ENCODE measurements at regions not wholly inside any gene's neighbourhood (a gene's known extent, or its start where the extent isn't known, plus 50 kb on each side); places are given as distances from the start of the nearest gene placed in this dataset.

DNA sequence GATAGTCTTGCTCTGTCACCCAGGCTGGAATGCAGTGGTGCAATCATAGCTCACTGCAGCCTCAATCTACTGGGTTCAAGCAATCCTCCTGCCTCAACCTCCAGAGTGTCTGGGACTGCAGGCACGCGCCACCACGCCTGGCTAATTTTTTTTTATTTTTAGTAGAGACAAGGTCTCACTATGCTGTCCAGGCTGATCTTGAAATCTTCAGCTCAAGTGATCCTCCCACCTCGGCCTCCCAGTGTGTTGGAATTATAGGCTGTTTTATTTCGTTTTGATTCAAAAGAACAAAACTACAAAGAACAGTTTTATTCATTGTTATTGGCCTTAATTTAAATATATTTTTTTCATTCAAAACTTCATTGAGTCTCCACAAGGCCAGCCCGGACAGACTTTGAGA lies 109.8 kb upstream of the NFE2L3 start:
- no peak overlapping the region for H3K9ac ChIP-seq (ENCODE audit: insufficient read depth, low read length)
- no peaks in the 10 kb centered on the region for H3K9me3 ChIP-seq (ENCODE audit: control insufficient read depth, insufficient read depth, low read depth, low read length)
- DNase-seq (ENCODE audit: low read depth in 2 of 2), result no peak
- no peaks in the 10 kb centered on the region for H3K36me3 ChIP-seq (ENCODE audit: control insufficient read depth, insufficient read depth, low read length)
- no peak overlapping the region for H3K4me2 ChIP-seq (ENCODE audit: extremely low read depth, insufficient read depth, low read length)
- H3K4me3 ChIP-seq (replicated peaks in 1 of 4; ENCODE audit: control extremely low read depth in 1 of 4, insufficient read depth in 1 of 4, low read depth in 3 of 4, low read length in 4 of 4), result no peak overlapping the region
- no peaks in the 10 kb centered on the region for H4K20me1 ChIP-seq (ENCODE audit: control insufficient read depth, extremely low read depth, insufficient read depth, low read length)
- TF ChIP-seq, protein P1, sequence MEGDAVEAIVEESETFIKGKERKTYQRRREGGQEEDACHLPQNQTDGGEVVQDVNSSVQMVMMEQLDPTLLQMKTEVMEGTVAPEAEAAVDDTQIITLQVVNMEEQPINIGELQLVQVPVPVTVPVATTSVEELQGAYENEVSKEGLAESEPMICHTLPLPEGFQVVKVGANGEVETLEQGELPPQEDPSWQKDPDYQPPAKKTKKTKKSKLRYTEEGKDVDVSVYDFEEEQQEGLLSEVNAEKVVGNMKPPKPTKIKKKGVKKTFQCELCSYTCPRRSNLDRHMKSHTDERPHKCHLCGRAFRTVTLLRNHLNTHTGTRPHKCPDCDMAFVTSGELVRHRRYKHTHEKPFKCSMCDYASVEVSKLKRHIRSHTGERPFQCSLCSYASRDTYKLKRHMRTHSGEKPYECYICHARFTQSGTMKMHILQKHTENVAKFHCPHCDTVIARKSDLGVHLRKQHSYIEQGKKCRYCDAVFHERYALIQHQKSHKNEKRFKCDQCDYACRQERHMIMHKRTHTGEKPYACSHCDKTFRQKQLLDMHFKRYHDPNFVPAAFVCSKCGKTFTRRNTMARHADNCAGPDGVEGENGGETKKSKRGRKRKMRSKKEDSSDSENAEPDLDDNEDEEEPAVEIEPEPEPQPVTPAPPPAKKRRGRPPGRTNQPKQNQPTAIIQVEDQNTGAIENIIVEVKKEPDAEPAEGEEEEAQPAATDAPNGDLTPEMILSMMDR (conservative IDR thresholded peaks at IDR 0.05 in 1 of 2, IDR thresholded peaks at IDR 0.05 in 1 of 2; ENCODE audit: low read depth in 1 of 2, low read length in 2 of 2), result no peak
- TF ChIP-seq EZH2 (IDR thresholded peaks at IDR 0.05; ENCODE audit: low read length, missing control alignments), result no peak
- no peaks in the 10 kb centered on the region for H3K27me3 ChIP-seq (ENCODE audit: control insufficient read depth, insufficient read depth, low read length)
- no peaks in the 10 kb centered on the region for H3K79me2 ChIP-seq (ENCODE audit: control insufficient read depth, insufficient read depth, low read length)
- H2AFZ ChIP-seq (ENCODE audit: low read length), result no peak overlapping the region
- no peak overlapping the region for H3K27ac ChIP-seq (ENCODE audit: insufficient read depth, low read length)
- H3K4me1 ChIP-seq (ENCODE audit: control insufficient read depth, extremely low read depth, insufficient read depth, low read length), result no peaks in the 10 kb centered on the region

DNA sequence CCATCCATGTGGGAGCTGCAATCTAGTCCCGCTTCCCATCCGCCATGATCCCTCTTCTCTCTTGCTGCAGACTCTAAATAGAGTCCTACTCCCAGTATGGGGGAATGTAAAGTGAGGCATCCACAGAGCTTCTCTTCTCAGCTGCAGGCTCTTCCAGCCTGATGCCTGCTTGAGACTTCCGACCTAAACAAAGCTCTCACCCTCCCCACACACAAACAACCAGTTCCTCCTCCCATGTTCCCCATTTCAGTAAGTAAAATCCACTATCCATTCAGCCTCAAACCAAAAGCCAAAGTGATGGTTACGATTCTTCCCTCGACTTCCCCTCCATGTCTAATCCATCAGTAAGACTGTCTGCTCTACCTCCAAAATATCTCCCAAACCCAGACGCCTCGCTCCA lies 108.2 kb upstream of the NFE2L3 start:
- H3K4me3 ChIP-seq (replicated peaks in 1 of 4; ENCODE audit: control extremely low read depth in 1 of 4, insufficient read depth in 1 of 4, low read depth in 3 of 4, low read length in 4 of 4), result no peak overlapping the region
- H3K9me3 ChIP-seq (ENCODE audit: control insufficient read depth, insufficient read depth, low read depth, low read length), result no peaks in the 10 kb centered on the region
- H3K79me2 ChIP-seq (ENCODE audit: control insufficient read depth, insufficient read depth, low read length), result no peaks in the 10 kb centered on the region
- H3K36me3 ChIP-seq (ENCODE audit: control insufficient read depth, insufficient read depth, low read length), result no peaks in the 10 kb centered on the region
- TF ChIP-seq, protein P1 (conservative IDR thresholded peaks at IDR 0.05 in 1 of 2, IDR thresholded peaks at IDR 0.05 in 1 of 2; ENCODE audit: low read depth in 1 of 2, low read length in 2 of 2), result no peak
- no peak for TF ChIP-seq EZH2 (IDR thresholded peaks at IDR 0.05; ENCODE audit: low read length, missing control alignments)
- H2AFZ ChIP-seq (ENCODE audit: low read length), result no peak overlapping the region
- H3K27ac ChIP-seq (ENCODE audit: insufficient read depth, low read length), result no peak overlapping the region
- no peak overlapping the region for H3K4me2 ChIP-seq (ENCODE audit: extremely low read depth, insufficient read depth, low read length)
- H3K9ac ChIP-seq (ENCODE audit: insufficient read depth, low read length), result no peak overlapping the region
- DNase-seq (ENCODE audit: low read depth in 2 of 2), result no peak
- H3K4me1 ChIP-seq (ENCODE audit: control insufficient read depth, extremely low read depth, insufficient read depth, low read length), result no peaks in the 10 kb centered on the region
- H4K20me1 ChIP-seq (ENCODE audit: control insufficient read depth, extremely low read depth, insufficient read depth, low read length), result no peaks in the 10 kb centered on the region
- no peaks in the 10 kb centered on the region for H3K27me3 ChIP-seq (ENCODE audit: control insufficient read depth, insufficient read depth, low read length)

DNA sequence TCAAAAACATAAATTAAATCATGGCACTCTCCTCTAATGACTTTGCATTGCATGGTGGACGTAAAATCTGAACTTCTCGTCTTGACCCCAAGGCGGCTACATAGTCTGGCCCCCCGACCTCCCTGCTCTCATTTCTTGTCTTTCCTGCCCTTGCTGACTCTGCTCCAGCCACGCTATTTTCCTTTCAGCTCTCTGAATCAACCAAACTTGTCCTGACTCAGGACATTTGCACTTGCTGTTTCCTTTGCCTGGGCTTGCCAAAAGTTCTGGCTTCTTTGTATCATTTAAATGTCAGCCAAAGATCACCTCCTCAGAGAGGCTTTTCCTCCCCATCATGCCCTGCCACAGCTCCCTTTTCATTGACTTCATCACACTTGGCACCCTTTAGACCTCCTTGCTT lies 107.7 kb upstream of the NFE2L3 start:
- H2AFZ ChIP-seq (ENCODE audit: low read length), result no peak overlapping the region
- no peaks in the 10 kb centered on the region for H3K36me3 ChIP-seq (ENCODE audit: control insufficient read depth, insufficient read depth, low read length)
- H4K20me1 ChIP-seq (ENCODE audit: control insufficient read depth, extremely low read depth, insufficient read depth, low read length), result no peaks in the 10 kb centered on the region
- no peak overlapping the region for H3K27ac ChIP-seq (ENCODE audit: insufficient read depth, low read length)
- TF ChIP-seq EZH2 (IDR thresholded peaks at IDR 0.05; ENCODE audit: low read length, missing control alignments), result no peak
- TF ChIP-seq, protein P1 (conservative IDR thresholded peaks at IDR 0.05 in 1 of 2, IDR thresholded peaks at IDR 0.05 in 1 of 2; ENCODE audit: low read depth in 1 of 2, low read length in 2 of 2), result no peak
- H3K4me3 ChIP-seq (replicated peaks in 1 of 4; ENCODE audit: control extremely low read depth in 1 of 4, insufficient read depth in 1 of 4, low read depth in 3 of 4, low read length in 4 of 4), result no peak overlapping the region
- H3K4me1 ChIP-seq (ENCODE audit: control insufficient read depth, extremely low read depth, insufficient read depth, low read length), result no peaks in the 10 kb centered on the region
- DNase-seq (ENCODE audit: low read depth in 2 of 2), result no peak
- H3K4me2 ChIP-seq (ENCODE audit: extremely low read depth, insufficient read depth, low read length), result no peak overlapping the region
- no peaks in the 10 kb centered on the region for H3K27me3 ChIP-seq (ENCODE audit: control insufficient read depth, insufficient read depth, low read length)
- H3K79me2 ChIP-seq (ENCODE audit: control insufficient read depth, insufficient read depth, low read length), result no peaks in the 10 kb centered on the region
- H3K9me3 ChIP-seq (ENCODE audit: control insufficient read depth, insufficient read depth, low read depth, low read length), result no peaks in the 10 kb centered on the region
- no peak overlapping the region for H3K9ac ChIP-seq (ENCODE audit: insufficient read depth, low read length)
